Uterus (tissue), 3 donors: ENCODE measurements at regions not wholly inside any gene's neighbourhood (a gene's known extent, or its start where the extent isn't known, plus 50 kb on each side); places are given as distances from the start of the nearest gene placed in this dataset.
"Not testable (repeated sequence)": the region's sequence is repeated elsewhere in the genome, so short reads cannot be mapped to it uniquely, and the experiment has no call there.

Experiments
- DNase-seq, 2 donors: peaks; one replicate each; pipeline ENCODE4 v3.0.0-alpha.2; 2019 to 2020
- H3K27ac ChIP-seq, 2 donors: fragments of 200-600 bp; sonication (generic); 1 replicate in 1 of 2; 2 replicates in 1 of 2; pipeline ENCODE4 v1.5.1; 2016 to 2018
- H3K27me3 ChIP-seq, 2 donors: fragments of 200-600 bp; sonication (generic); one replicate each; pipeline ENCODE4 v1.5.1; 2018 to 2019; ENCODE audit warnings: control low read depth in 1 of 2
- H3K36me3 ChIP-seq, 2 donors: fragments of 200-600 bp; sonication (generic); one replicate each; pipeline ENCODE4 v1.5.1; 2019; ENCODE audit warnings: control low read depth in 1 of 2
- H3K4me1 ChIP-seq, 2 donors: fragments of 200-600 bp; sonication (generic); one replicate each; pipeline ENCODE4 v1.5.1; 2018 to 2019; ENCODE audit warnings: control low read depth in 1 of 2
- H3K4me3 ChIP-seq, 2 donors: fragments of 200-600 bp; sonication (generic); 1 replicate in 1 of 2; 2 replicates in 1 of 2; pipeline ENCODE4 v1.5.1; 2018 to 2019; ENCODE audit warnings: mild to moderate bottlenecking in 1 of 2
- H3K9me3 ChIP-seq, 2 donors: fragments of 200-600 bp; sonication (generic); one replicate each; pipeline ENCODE4 v1.5.1; 2019; ENCODE audit warnings: control low read depth in 1 of 2
- POLR2A ChIP-seq, 2 donors: fragments of 450-650 bp; IDR thresholded peaks; one replicate each; pipeline ENCODE4 v1.6.1; 2016; ENCODE audit warnings: antibody characterized with exemption in 2 of 2, mild to moderate bottlenecking in 1 of 2, moderate library complexity in 1 of 2
- intact Hi-C: fragments of 100-400 bp; cut with DNase I; formaldehyde crosslinking; loops from one replicate; pipeline ENCODE4 v1.15.1; 2023; ENCODE audit warnings: low total_unique reads
- TF ChIP-seq, protein P1 (sequence below), 4 experiments: fragments of 200-600 bp in 2 of 4; fragments of 450-650 bp in 2 of 4; sonication (generic) in 2 of 4; IDR thresholded peaks; one replicate each; pipeline ENCODE4 v1.5.1; 2016 to 2019; ENCODE audit warnings: antibody characterized with exemption in 4 of 4, mild to moderate bottlenecking in 2 of 4, moderate library complexity in 1 of 4
- donor health status: DM: yes; HTN: yes; CAD: no.

DNA sequence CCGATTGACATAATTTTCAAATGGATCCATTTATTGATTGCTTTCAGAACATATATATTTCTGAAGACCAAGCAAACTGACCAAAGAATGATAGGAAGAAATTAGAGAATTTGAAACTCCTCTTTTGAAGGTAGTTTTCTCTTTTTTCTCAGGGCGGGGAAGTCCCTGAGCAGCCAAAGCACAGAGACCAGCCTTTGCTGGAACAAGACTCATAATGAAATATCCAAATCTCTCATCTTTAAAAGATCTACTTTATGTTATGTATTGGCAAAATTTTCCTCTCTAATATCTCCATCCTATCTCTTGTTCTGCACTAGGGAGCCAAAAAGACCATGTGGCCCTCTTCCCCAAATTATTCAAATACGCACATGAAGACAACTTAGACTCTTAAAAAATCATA is 379.0 kb upstream of the TCF4 start:
- TF ChIP-seq POLR2A (IDR thresholded peaks at IDR 0.05), result no peak
- Histone ChIP-seq H3K27me3 (no peaks in the 10 kb centered on the region), H3K27ac (no peak overlapping the region), H3K4me1 (no peaks in the 10 kb centered on the region), H3K9me3 (no peaks in the 10 kb centered on the region), H3K4me3 (no peak overlapping the region), H3K36me3 (no peaks in the 10 kb centered on the region)
- intact Hi-C loops, result no loop called here
- DNase-seq, result no peak

DNA sequence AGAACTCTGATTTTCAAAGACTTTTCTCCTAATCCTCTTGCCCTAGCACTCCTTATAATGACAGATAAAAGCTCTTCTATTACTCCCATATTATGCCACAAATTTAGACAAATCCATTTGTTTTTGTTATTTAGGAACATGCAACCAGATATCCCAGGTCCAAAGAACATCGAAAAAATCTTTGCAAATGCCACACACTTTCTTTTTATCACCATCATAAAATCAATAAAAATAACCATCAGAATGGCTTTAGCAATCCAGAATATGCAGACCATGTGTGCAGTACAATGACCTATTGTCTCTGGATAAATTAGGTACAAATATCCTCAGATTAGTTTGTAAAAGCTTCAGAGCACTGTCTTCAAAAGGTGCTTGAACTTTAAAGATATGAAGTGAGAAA is 376.2 kb upstream of the TCF4 start:
- TF ChIP-seq, protein P1, sequence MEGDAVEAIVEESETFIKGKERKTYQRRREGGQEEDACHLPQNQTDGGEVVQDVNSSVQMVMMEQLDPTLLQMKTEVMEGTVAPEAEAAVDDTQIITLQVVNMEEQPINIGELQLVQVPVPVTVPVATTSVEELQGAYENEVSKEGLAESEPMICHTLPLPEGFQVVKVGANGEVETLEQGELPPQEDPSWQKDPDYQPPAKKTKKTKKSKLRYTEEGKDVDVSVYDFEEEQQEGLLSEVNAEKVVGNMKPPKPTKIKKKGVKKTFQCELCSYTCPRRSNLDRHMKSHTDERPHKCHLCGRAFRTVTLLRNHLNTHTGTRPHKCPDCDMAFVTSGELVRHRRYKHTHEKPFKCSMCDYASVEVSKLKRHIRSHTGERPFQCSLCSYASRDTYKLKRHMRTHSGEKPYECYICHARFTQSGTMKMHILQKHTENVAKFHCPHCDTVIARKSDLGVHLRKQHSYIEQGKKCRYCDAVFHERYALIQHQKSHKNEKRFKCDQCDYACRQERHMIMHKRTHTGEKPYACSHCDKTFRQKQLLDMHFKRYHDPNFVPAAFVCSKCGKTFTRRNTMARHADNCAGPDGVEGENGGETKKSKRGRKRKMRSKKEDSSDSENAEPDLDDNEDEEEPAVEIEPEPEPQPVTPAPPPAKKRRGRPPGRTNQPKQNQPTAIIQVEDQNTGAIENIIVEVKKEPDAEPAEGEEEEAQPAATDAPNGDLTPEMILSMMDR (IDR thresholded peaks at IDR 0.05), result no peak
- no peak for TF ChIP-seq POLR2A (IDR thresholded peaks at IDR 0.05)
- intact Hi-C loops, result no loop called here
- no peak overlapping the region for H3K4me3 ChIP-seq
- no peak for DNase-seq
- H3K36me3 ChIP-seq, result no peaks in the 10 kb centered on the region
- no peaks in the 10 kb centered on the region for H3K27me3 ChIP-seq
- no peaks in the 10 kb centered on the region for H3K4me1 ChIP-seq
- H3K27ac ChIP-seq, result no peak overlapping the region
- no peaks in the 10 kb centered on the region for H3K9me3 ChIP-seq

DNA sequence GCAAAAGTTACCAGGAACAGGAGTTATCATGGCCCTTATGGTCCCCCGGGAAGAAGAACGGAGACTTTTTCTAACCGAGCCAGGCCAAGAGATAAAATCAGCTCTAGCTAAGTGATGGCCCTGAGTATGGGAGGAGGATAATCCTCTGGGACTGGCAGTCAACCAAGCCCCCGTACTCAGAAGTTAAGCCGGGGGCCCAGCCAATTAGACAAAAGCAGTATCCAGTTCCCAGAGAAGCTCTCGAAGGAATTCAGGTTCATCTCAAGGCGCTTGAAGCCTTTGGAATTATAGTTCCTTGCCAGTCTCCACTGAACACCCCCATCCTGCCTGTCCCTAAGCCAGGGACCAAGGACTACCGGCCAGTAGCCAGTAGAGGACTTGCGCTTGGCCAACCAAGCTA is 365.3 kb upstream of the TCF4 start:
- no peaks in the 10 kb centered on the region for H3K9me3 ChIP-seq
- no peaks in the 10 kb centered on the region for H3K4me1 ChIP-seq
- no peaks in the 10 kb centered on the region for H3K36me3 ChIP-seq
- intact Hi-C loops, result no loop called here
- H3K27ac ChIP-seq, result no peak overlapping the region
- no peaks in the 10 kb centered on the region for H3K27me3 ChIP-seq
- DNase-seq, result no peak
- no peak overlapping the region for H3K4me3 ChIP-seq
- TF ChIP-seq POLR2A (IDR thresholded peaks at IDR 0.05), result no peak

DNA sequence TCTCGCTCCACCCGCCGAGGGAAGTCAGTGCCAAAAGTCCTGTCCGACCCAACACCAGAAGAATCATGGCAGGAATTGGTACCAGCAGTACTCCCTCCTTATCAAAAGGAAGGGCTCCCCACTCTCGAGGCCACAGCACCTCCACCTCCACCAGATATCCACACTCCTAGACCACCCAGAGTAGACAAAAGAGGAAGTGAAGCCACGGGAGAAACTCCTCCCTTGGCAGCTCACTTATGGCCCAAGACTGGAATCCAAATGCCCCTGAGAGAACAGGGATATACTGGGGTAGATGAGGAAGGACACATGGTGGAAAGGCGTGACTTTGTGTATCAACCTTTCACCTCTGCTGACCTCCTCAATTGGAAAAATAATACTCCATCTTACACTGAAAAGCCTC is 363.7 kb upstream of the TCF4 start:
- H3K4me3 ChIP-seq, DNase-seq, H3K27me3 ChIP-seq, H3K4me1 ChIP-seq, H3K27ac ChIP-seq, intact Hi-C loops, H3K36me3 ChIP-seq, H3K9me3 ChIP-seq: not testable (repeated sequence)

DNA sequence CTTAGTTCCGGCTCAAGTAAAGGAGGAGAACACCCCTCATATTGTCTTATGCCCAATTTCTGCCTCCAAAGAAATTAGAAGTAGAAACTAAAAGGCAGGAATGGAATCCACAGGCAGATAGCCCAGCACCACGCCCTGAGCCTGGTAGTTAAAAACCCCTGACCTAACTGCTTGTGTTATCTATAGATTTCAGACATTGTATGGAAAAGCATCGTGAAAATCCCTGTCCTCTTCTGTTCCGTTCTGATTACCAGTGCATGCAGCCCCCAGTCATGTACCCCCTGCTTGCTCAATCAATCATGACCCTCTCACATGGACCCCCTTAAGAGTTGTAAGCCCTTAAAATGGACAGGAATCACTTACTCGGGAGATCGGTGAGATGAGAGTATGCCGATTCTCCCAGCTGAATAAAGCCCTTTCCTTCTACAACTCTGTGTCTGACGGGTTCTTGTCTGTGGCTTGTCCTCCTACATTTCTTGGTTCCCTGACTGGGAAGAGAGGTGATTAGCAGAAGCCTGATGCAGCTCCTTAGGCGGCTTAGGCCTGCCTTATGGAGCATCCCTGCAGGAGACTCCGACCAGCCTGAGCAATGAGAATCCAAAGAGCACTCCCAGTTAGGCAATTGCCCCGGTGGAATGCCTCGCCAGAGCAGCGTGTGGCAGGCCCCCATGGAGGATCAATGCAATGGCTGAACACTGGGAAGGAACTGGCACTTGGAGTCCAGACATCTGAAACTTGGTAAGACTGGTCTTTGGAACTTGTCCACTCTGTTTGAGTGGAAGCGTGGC is 362.6 kb upstream of the TCF4 start:
- Histone ChIP-seq H3K36me3 (no peaks in the 10 kb centered on the region), H3K4me1 (no peaks in the 10 kb centered on the region), H3K27me3 (no peaks in the 10 kb centered on the region), H3K27ac (no peak overlapping the region), H3K4me3 (no peak overlapping the region), H3K9me3 (no peaks in the 10 kb centered on the region)
- TF ChIP-seq, protein P1 (IDR thresholded peaks at IDR 0.05), result no peak
- no peak for TF ChIP-seq POLR2A (IDR thresholded peaks at IDR 0.05)
- intact Hi-C loops, result no loop called here
- DNase-seq, result no peak

DNA sequence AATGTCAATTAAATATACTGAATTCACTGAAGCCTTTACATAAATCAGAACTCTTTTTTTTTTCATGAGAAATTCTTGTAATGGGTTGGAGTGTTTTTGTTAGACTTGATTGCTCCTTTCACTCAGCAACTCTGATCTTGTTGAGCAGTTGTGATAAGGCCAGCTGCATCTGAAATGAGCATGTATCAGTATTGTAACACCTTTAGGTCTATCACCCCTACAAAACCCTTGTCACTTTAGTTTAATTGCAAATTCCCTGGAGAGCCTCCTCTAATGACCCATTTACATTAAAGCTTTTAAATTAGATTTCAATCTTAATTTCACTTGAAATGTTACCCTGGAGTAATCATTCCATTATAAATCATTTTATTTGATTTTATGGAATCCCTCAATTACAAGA is 346.8 kb upstream of the TCF4 start:
- TF ChIP-seq POLR2A (IDR thresholded peaks at IDR 0.05), result no peak
- TF ChIP-seq, protein P1 (IDR thresholded peaks at IDR 0.05), result no peak
- H3K27ac ChIP-seq, result no peak overlapping the region
- no peak overlapping the region for H3K4me3 ChIP-seq
- H3K36me3 ChIP-seq, result no peaks in the 10 kb centered on the region
- DNase-seq, result no peak
- no peaks in the 10 kb centered on the region for H3K4me1 ChIP-seq
- H3K9me3 ChIP-seq, result no peaks in the 10 kb centered on the region
- no peaks in the 10 kb centered on the region for H3K27me3 ChIP-seq
- intact Hi-C loops, result no loop called here

DNA sequence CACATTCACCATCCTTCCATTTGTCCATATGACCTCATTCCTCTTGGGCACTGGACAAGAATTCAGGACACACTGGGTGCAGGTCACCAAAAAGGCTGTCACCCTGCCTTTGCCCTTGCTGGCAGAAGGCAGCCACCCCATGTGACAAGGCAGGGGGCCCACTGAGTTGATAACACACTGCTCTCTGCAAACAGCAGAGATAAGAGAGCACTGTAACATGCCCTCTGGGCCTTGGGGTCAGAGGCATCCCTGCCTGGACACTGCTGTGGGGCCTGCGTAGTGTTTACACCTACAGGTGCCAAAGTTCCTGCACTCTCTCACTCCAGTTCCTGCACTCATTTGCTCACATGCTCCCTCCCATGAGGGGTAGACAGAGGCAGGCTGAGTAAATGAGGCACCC is 344.7 kb upstream of the TCF4 start:
- no peaks in the 10 kb centered on the region for H3K27me3 ChIP-seq
- intact Hi-C loops, result no loop called here
- DNase-seq, result no peak
- H3K9me3 ChIP-seq, result no peaks in the 10 kb centered on the region
- H3K27ac ChIP-seq, result no peak overlapping the region
- no peaks in the 10 kb centered on the region for H3K4me1 ChIP-seq
- no peaks in the 10 kb centered on the region for H3K36me3 ChIP-seq
- no peak overlapping the region for H3K4me3 ChIP-seq
- TF ChIP-seq, protein P1 (IDR thresholded peaks at IDR 0.05), result no peak
- no peak for TF ChIP-seq POLR2A (IDR thresholded peaks at IDR 0.05)
